ENCODE measurements at regions not wholly inside any gene's neighbourhood (a gene's known extent, or its start where the extent isn't known, plus 50 kb on each side); places are given as distances from the start of the nearest gene placed in this dataset.

DNA sequence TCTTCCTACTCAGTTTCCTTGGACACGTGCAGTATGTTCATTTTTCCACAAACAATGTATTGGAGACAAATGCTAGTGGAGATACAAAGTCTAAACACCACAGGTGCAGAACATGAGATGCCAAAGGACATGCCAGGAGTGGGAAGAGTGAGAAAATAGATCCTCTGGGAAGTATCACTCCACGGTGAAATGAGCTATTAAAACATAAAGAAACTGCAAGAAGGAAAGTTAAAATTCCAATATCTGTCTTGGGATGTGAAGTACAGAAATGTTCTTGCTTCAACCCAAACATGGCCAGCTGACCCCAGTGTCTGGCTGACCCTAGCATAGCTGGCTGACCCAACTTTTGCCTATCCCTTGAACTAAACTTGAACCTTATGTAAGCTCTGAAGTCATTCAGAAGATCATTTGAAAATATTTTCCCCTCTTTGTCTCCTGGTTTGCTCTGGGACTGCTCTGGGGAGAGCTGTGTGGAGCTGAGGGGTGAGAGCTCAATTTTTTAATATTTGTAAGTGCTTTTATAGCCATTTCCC, 59.5 kb downstream of the FZD1 start:
- intact Hi-C loops (cut with DNase I; ENCODE audit: low total_unique reads): no loop called here
- DNase-seq: no peak
- TF ChIP-seq POLR2A (IDR thresholded peaks at IDR 0.05): no peak
- TF ChIP-seq, protein P1, sequence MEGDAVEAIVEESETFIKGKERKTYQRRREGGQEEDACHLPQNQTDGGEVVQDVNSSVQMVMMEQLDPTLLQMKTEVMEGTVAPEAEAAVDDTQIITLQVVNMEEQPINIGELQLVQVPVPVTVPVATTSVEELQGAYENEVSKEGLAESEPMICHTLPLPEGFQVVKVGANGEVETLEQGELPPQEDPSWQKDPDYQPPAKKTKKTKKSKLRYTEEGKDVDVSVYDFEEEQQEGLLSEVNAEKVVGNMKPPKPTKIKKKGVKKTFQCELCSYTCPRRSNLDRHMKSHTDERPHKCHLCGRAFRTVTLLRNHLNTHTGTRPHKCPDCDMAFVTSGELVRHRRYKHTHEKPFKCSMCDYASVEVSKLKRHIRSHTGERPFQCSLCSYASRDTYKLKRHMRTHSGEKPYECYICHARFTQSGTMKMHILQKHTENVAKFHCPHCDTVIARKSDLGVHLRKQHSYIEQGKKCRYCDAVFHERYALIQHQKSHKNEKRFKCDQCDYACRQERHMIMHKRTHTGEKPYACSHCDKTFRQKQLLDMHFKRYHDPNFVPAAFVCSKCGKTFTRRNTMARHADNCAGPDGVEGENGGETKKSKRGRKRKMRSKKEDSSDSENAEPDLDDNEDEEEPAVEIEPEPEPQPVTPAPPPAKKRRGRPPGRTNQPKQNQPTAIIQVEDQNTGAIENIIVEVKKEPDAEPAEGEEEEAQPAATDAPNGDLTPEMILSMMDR (IDR thresholded peaks at IDR 0.05): no peak
- Histone ChIP-seq H3K27ac (no peak overlapping the region), H3K4me3 (no peak overlapping the region), H3K4me1 (no peaks in the 10 kb centered on the region), H3K27me3 (no peaks in the 10 kb centered on the region), H3K9me3 (no peaks in the 10 kb centered on the region), H3K36me3 (ENCODE audit: low read depth, missing control alignments) (no peaks in the 10 kb centered on the region)
- 54 to 58% methylated on average over 2 of the region's 2 CpGs for WGBS, 2 donors

DNA sequence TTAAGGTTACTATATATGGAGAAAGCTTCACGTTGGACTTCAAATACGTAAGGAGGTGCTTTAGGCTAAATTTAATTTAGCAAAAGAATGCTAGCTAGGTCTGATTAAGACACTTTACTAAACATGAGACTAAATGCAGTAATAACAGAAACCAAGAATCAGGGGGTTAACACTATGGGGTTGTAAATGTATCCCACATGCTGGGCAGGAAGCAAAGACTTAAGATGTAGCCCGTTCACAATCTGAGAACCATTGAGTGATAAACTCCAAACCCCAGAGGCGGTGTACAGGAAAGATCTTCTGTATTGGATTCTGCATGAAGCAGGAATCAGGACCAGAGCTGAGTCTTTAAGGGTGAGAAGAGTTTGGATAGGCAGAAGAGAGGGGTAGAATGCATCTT, 60.4 kb downstream of the FZD1 start:
- no peaks in the 10 kb centered on the region for H3K4me1 ChIP-seq
- no peak for DNase-seq
- WGBS, 2 donors: 84% methylated on average over 4 of the region's 4 CpGs
- H3K36me3 ChIP-seq (ENCODE audit: low read depth, missing control alignments): no peaks in the 10 kb centered on the region
- H3K27ac ChIP-seq: no peak overlapping the region
- no peaks in the 10 kb centered on the region for H3K9me3 ChIP-seq
- no peaks in the 10 kb centered on the region for H3K27me3 ChIP-seq
- no peak for TF ChIP-seq POLR2A (IDR thresholded peaks at IDR 0.05)
- TF ChIP-seq, protein P1 (IDR thresholded peaks at IDR 0.05): no peak
- intact Hi-C loops (cut with DNase I; ENCODE audit: low total_unique reads): no loop called here
- H3K4me3 ChIP-seq: no peak overlapping the region

DNA sequence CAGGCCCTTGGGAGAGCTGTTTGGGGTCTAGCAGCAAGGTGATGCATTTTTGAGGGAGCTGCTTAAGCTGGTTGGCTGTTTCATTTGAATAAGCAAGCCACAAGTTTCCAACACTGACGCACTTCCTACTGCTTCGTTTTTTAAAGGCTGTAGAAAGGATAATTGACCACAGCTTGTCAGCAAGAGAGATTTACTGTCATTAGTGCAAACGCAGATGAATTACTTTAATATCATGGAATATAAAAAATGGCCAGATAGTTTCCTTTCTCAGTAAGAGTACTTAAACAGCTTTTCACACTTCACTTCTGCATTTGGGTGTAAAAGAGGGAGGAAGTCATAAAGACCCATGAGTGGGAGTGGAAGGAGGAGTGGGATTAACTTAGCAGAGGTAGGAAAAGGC, 61.5 kb downstream of the FZD1 start:
- H3K9me3 ChIP-seq: no peaks in the 10 kb centered on the region
- H3K36me3 ChIP-seq (ENCODE audit: low read depth, missing control alignments): no peaks in the 10 kb centered on the region
- H3K4me3 ChIP-seq: no peak overlapping the region
- H3K27me3 ChIP-seq: no peaks in the 10 kb centered on the region
- intact Hi-C loops (cut with DNase I; ENCODE audit: low total_unique reads): no loop called here
- DNase-seq: no peak
- no peak for TF ChIP-seq POLR2A (IDR thresholded peaks at IDR 0.05)
- TF ChIP-seq, protein P1 (IDR thresholded peaks at IDR 0.05): no peak
- no peaks in the 10 kb centered on the region for H3K4me1 ChIP-seq
- WGBS, 2 donors: 66 to 81% methylated on average over 3 of the region's 3 CpGs
- no peak overlapping the region for H3K27ac ChIP-seq

DNA sequence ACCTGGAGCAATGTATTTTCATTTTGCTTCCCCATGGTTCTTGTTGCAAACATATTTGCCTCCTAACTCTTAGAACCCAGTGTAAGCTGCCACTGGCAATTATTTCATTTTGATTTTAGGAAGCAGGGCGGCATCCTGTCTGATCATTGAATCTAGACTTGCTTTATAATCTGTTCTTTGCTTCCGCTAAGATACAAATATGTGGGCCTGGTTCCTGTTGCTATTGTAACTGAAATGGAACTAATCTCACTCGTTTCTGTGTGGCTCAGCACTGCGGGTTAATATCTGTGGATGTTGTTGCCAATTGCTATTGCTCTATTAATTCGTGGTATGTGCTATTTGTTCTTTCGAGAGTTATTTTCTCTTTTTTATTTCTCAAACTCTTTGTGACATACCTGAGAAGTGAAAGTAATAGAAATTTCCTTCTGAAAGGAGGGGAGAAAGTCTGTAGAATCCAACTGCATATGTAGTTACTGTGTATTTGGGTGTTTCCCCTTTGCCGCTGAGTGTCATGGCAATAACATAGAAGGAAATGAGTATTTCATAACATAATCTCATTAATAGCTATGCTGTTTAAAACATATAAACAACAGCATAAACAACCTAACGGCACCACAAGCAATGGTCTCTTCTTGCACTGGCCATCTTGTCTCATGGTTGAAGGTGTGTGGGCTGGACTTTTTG, 62.4 kb downstream of the FZD1 start:
- Histone ChIP-seq H3K27me3 (no peaks in the 10 kb centered on the region), H3K27ac (no peak overlapping the region), H3K4me1 (no peaks in the 10 kb centered on the region), H3K9me3 (no peaks in the 10 kb centered on the region), H3K36me3 (ENCODE audit: low read depth, missing control alignments) (no peaks in the 10 kb centered on the region), H3K4me3 (no peak overlapping the region)
- no peak for DNase-seq
- TF ChIP-seq POLR2A (IDR thresholded peaks at IDR 0.05): no peak
- TF ChIP-seq, protein P1 (IDR thresholded peaks at IDR 0.05): no peak
- intact Hi-C loops (cut with DNase I; ENCODE audit: low total_unique reads): no loop called here
- 66 to 68% methylated on average over 7 to 8 of the region's 8 CpGs for WGBS, 2 donors

DNA sequence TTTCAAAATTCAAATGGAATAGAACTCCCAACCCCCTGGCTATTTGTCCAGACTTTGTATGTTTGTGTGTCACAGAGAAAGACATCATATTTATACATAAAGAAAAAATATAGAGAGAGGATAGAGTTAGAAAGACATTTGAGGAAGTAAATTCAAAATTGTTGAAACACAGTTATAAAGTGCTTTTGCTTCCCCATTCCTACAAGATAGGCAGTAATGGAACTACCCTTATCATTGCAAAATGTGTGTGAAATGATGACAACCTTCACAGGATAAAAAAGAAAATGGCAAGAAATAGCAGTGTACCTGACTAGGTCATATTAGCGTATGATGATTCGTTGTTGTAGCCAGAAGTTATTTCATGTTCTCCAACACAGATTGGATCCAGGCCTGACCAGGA, 63.1 kb downstream of the FZD1 start:
- 84 to 88% methylated on average over 2 of the region's 2 CpGs for WGBS, 2 donors
- Histone ChIP-seq H3K4me3 (no peak overlapping the region), H3K4me1 (no peaks in the 10 kb centered on the region), H3K9me3 (no peaks in the 10 kb centered on the region), H3K27me3 (no peaks in the 10 kb centered on the region), H3K36me3 (ENCODE audit: low read depth, missing control alignments) (no peaks in the 10 kb centered on the region), H3K27ac (no peak overlapping the region)
- DNase-seq: no peak
- TF ChIP-seq, protein P1 (IDR thresholded peaks at IDR 0.05): no peak
- TF ChIP-seq POLR2A (IDR thresholded peaks at IDR 0.05): no peak
- intact Hi-C loops (cut with DNase I; ENCODE audit: low total_unique reads): no loop called here
